ENCODE measurements at regions not wholly inside any gene's neighbourhood (a gene's known extent, or its start where the extent isn't known, plus 50 kb on each side); places are given as distances from the start of the nearest gene placed in this dataset.
A peak's percentile ranks its signal among the peaks of the same experiment; 100 is the strongest.
"Not testable (repeated sequence)": the region's sequence is repeated elsewhere in the genome, so short reads cannot be mapped to it uniquely, and the experiment has no call there.

GRCh38 chr17:51347851-51348584 is 87.7 kb downstream of the UTP18 start:
- no peak for DNase-seq

GRCh38 chr17:51351080-51351479 is 90.7 kb downstream of the UTP18 start:
- no peak for DNase-seq

- no peak for DNase-seq
These were observed 91.5 kb downstream of the UTP18 start for GRCh38 chr17:51351890-51352289.

- DNase-seq: no peak
These were observed 92.5 kb downstream of the UTP18 start for GRCh38 chr17:51352798-51353197.

- no peak for DNase-seq
These were observed 93.0 kb downstream of the UTP18 start for GRCh38 chr17:51353296-51353695.

GRCh38 chr17:51354936-51355335 is 94.6 kb downstream of the UTP18 start:
- no peak for DNase-seq

- no peak for DNase-seq
These were observed 95.4 kb downstream of the UTP18 start for GRCh38 chr17:51355441-51356410.

- DNase-seq: no peak
These were observed 98.7 kb downstream of the UTP18 start for GRCh38 chr17:51359055-51359454.

- no peak for DNase-seq
These were observed 102.7 kb downstream of the UTP18 start for GRCh38 chr17:51362811-51363585.

- peak; percentile 56 for DNase-seq
These were observed 104.7 kb downstream of the UTP18 start for GRCh38 chr17:51365090-51365489.

GRCh38 chr17:51366866-51367265 is 106.5 kb downstream of the UTP18 start:
- DNase-seq: no peak

GRCh38 chr17:51367836-51368235 is 107.5 kb downstream of the UTP18 start:
- not testable (repeated sequence) for DNase-seq

- peak; percentile 67 for DNase-seq
These were observed 111.4 kb downstream of the UTP18 start for GRCh38 chr17:51371732-51372151.

- no peak for DNase-seq
These were observed 112.1 kb downstream of the UTP18 start for GRCh38 chr17:51372345-51373004.

GRCh38 chr17:51373489-51374152 is 113.3 kb downstream of the UTP18 start:
- DNase-seq: no peak

GRCh38 chr17:51374209-51374608 is 113.9 kb downstream of the UTP18 start:
- DNase-seq: no peak

- DNase-seq: no peak
These were observed 115.4 kb downstream of the UTP18 start for GRCh38 chr17:51375771-51376170.

- DNase-seq: no peak
These were observed 116.4 kb downstream of the UTP18 start for GRCh38 chr17:51376739-51377138.

GRCh38 chr17:51381262-51381661 is 120.9 kb downstream of the UTP18 start:
- no peak for DNase-seq

- no peak for DNase-seq
These were observed 124.9 kb downstream of the UTP18 start for GRCh38 chr17:51385208-51385607.

GRCh38 chr17:51387582-51387981 is 127.2 kb downstream of the UTP18 start:
- no peak for DNase-seq

GRCh38 chr17:51387986-51388385 is 127.6 kb downstream of the UTP18 start:
- no peak for DNase-seq
